GM19238 (cell line): ENCODE measurements at regions not wholly inside any gene's neighbourhood (a gene's known extent, or its start where the extent isn't known, plus 50 kb on each side); places are given as distances from the start of the nearest gene placed in this dataset.
"Not testable (repeated sequence)": the region's sequence is repeated elsewhere in the genome, so short reads cannot be mapped to it uniquely, and the experiment has no call there.

ENCODE experiments used
- DNase-seq: peaks from one replicate; pipeline ENCODE4 v3.0.0; 2011; ENCODE audit warnings: low spot score; ENCODE audit not compliant: insufficient read length

DNA sequence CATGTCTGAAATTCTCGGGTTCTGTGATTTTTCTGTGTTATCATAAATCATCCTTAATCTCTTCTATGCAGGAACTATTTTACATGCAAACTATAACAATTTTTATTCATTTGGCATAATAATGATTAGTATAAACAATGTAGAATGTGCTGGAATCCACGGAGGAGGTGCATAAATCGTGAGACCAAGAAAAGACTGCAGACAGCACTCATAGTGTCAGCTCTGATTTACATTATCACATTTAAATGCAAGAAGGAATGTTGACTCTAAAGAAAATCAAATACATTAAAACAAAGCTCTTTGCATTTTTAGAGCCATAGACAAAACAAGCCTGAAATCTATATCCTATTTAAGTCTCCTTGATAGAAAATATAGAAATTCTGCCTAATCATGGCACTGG is 501.7 kb upstream of the STXBP6 start:
- no peak for DNase-seq

DNA sequence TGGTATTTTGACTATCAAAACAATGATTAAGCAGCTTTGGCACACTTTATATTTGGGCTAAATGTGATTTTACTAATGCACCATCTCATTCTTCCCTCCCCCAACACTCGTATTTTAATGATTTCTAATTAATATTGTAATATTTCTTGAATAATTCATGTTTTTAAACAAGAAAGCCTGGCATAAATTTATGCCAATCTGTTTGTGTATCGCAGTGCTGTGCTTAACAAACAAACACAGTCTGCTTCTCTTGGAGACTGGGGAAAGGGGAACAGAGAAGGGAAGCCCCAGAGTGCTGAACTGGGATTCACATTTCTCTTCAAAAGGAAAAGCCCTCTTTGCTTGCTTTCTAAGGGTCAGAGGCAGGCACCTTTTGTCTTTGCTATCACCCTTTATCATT is 496.9 kb upstream of the STXBP6 start:
- DNase-seq: no peak

DNA sequence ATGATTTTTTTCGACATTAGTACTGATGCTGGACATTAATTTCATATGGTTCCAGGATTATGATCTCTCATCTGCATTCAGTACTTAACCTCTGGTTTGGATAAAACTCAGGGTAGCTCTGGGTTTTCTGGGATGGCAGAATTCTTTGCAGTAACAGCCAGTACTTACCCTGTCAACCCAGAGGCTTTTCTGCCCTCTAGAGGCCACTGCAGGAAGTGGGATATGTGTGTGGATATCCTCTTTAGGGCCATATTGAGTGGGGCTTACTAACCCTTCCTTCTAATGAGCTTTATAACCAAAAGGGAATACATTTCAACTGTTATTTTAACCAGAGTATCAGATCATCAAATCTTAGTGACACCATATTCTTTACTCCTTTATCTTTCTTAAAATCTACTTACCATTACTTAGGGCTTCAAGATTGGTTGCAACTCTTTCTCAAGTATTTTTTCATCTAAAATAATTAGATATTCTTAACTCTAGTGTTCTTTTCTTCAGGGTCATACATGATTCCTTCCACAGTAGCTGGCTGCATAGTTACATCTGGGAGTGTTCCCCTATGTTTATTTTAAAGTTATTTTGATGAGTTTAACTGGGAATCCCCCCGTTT is 488.0 kb upstream of the STXBP6 start:
- no peak for DNase-seq

DNA sequence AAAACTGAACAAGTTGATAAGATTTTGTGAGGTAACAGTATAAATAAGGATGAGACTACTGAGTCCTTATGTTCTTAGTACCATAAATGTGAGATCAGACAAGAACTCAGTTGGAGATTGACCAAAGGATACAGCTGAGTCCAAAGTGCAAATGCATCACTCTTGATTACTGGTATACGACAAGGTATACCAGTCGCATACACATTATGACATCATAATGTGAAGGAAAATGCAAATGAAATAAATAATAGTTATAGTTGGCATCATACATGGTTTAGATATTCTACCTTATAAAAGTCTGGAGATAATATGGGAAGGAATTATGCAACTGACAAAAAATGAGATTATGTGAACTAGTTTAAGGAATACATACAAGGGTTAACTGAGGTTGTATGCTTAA is 476.3 kb upstream of the STXBP6 start:
- DNase-seq: no peak

DNA sequence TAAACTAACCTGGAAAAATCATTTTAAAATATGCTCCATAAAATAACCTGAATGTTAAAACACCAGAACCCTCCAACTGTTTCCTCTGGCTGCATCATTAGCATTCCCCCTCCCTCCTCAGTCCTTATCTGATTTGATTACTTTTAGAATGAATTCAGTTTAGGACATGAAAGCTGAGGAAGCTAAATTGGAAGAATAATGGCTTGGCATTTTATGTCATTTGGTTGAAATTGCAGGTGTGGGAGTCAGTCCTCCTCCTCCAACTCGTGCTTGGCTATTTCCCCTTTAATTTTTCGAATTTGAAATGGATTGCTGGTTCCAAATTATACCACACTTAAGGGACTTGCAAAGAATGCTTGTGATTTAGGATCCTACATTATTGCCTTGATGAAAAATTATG is 473.0 kb upstream of the STXBP6 start:
- DNase-seq: no peak

DNA sequence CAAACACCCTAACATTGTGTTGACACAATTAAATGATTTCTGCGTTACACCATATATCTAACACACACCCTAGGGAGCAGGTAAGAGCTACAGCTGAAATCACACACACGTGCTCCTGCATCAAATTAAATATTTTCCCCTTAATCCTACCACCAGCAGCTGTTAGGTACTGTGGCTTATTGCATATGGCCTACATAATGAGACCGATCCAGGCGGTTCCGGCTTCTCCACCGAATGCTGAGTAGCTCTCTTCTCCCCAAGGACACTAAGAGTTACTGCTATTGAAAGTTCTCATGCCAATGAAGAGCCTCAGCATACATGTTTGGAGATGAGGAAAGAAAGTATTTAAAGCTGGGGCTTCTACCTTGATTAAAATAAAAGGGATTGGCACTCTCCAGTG is 472.2 kb upstream of the STXBP6 start:
- no peak for DNase-seq

DNA sequence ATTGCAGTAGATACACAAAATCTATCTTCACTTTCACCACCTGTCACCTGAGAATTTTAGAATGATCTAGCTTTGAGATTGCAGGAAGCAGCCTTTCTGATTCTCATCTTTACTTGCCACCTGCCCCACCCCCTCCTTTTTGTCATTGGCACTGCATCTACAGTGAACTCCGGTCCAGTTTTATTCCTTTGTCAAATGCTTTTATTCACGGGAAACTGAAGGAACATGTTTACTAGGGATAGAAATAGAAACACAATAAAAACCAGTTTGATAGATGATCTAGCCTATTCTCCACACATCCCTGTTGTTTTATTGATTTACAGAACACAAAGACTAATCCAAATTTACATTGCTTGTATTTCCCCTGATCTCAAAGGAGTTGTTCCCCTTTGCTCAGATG is 471.7 kb upstream of the STXBP6 start:
- no peak for DNase-seq

DNA sequence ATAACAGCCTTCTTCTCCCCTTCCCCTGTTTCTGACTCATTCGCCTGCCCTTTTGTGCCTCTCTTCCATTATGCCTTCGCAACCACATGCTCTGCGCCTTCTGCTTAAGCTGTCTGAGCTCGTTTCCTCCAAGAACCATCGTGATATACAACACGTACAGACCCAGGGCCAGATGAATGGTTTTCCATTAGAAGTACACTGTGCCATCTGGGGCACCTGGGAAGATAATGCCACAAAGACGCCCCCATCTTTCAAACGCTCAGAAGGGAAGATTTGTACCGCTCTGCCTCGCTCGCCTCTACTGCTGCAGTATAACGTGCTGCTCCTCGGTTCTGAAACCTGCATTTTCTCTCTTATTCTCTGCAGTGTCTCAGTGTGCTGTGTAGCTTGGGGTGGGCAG is 470.9 kb upstream of the STXBP6 start:
- no peak for DNase-seq

DNA sequence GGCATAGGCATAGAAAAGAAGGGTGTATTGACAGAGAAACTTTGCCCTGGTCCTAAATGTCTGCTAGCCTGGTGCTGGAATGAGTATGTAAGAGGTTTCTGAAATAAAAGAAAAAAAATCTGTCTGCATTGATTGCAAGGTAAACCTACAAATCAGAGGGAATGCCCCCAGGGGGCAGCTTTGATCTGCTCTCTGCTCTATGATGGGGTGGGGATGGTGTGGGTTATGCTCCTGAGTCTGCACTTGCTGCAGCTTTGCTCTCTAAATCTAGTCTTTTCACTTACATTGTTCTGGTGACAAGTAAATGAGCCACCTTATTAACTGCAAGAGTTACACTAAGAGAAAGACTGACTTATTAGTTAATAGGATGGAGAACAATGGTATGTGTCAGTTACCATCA is 468.4 kb upstream of the STXBP6 start:
- DNase-seq: no peak

DNA sequence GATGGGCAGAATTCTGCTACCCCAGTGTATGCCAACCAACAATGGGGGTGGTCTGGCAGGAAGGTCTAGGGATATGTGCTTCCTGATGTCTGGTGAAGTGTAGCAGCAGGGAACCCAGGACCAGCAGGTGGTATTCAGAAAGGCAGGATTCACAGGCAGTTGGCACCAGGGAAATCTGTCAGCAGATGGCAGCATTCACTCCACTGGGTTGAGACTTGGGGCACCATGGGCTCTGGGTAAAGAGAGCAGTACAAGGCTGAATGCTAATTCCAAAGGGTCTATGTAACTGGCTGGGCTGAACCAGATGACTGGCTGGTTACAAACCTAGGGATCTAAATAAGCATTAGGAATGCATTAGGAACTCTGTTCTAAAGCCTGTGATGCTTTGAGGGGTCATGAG is 466.9 kb upstream of the STXBP6 start:
- no peak for DNase-seq

DNA sequence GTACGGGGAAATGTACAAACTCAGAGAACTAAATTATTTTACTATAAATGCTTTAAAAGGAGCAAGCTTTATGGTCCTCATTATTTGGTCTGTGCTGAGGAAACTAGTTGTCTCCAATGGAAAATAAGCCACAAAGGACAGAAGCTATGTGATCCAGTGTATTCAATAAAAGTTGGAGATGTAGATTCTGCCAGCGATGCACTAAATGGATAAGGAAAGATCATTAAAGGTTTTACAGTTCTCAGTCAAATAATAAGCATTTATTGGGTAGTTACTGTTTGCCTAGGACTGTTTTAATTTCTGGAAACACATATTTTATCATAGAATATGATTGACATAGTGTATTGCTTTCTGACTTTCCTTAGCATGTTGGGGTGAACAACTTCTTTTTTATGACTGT is 458.9 kb upstream of the STXBP6 start:
- no peak for DNase-seq

DNA sequence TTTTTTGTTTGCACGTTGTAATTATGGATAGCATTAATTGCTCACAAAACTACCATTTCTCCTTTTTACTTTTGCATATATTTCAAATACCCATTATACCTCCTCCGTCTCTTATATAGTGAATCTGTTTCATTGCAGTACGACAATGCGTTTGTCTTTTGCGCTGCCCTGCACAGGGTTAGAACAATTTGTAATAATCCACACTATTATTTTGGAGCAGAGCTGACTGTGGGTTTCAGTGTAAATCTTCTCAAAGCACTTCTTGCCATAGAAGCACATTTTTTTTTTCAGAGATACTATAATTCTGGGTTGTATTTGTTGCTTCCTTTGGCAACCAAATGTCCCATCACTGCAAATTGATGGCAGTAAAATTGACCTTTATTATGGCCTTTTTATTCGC is 451.8 kb upstream of the STXBP6 start:
- no peak for DNase-seq

DNA sequence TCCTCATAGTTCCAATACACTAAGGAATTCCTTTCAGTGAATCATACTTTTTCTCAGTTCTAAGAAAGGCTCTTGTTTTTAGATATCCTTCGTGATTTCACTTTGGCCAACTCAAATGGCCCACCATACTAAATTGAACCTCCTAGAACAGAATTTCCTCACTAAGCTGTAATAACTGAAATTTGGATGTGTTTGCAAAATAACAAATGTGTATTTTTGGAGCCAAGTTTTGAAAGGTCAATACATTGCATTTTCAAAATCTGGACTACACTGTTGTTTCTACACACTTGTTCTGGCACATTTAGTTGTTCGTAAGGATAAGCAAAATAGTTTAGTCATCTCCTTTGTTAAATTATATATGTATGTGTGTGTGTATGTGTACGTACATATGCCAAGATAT is 439.0 kb upstream of the STXBP6 start:
- no peak for DNase-seq

DNA sequence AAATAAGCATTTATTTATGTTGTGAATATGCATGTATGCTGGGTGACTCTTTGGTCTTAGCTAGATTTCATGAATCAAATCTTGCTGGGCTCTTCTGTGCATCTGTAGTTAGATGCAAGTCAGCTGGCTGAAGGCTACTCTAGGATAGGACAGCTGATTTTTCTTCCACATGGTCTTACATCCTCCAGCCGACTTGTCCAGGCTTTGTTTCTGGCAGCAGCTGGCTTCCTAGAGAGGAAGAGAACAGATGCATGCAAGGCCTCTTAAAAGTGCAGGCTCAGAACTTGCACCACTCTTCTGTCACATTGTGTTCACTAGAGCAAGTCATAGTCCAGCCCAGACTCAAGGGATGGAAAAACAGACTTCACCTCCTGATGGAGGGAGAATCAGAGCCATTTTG is 435.4 kb upstream of the STXBP6 start:
- no peak for DNase-seq

DNA sequence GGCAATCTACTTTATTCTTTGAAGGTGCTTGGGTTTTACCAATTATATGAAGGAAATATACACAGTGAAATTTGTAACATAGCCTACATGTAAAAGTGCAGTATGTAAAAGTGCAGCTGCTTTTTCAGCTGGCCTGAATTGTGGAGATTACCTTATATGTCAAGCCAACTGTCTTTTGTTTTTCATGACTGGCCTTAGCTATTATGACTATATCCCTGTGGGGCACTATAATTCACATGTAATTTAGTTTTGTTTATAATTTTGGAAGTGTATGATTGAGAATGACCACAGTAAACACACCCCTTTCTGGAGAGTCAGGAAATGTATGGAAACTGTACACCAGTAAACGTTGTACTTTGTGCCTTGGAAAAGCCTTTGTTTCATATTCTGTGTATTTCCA is 435.0 kb upstream of the STXBP6 start:
- no peak for DNase-seq

DNA sequence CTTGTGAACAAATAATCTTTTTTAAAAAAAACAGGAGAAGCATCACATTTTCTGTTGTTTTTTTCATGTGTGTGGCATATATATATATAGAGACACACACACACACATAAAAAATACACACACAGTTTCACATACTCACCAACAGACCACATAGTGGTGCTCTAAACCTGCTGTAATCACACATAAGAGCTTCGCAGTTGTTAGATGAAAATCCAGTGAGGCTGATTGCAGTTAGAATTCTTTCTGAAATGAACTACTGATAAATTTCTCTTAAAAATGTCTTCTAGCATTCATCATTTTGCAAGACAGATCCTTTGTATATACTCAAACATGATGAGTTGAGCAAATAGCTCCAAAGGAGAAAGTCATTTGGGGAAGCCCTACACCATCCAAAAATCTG is 434.3 kb upstream of the STXBP6 start:
- DNase-seq: no peak

DNA sequence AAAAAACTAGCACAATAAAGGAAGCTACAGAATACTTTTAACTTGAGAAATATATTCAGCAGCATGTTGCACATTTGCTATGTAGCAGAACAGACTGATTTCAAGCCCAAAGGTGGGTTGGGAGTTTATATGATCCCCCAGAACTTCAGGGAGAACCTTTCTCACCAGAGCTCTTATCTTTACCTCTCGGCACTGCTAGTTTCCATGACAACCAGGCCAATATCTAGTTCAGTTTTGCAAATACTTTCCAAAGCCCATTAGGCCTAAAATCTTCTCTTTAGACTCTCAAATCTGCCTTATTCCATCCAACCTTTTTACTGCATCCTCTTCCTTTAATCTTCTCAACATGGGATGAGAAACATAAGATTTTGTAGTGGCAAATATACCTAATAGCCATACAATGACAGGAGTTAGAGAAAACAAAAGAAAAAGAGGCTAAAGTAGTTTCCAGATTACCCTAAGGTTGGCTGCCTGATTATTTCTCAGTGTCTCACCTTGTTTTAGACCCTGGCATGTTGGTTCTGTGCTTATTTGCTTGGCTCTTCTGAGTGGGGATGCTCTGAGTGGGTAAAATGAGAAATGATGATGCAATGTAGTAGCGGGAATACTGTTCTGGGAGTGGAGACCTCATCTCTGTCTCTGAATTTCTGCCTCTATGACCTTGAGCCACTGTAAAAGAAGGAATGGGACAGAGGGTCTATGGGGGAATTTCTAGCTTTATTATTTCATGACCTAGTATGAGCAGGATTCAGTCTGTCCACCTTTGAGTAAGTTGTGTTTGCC is 427.6 kb upstream of the STXBP6 start:
- no peak for DNase-seq

DNA sequence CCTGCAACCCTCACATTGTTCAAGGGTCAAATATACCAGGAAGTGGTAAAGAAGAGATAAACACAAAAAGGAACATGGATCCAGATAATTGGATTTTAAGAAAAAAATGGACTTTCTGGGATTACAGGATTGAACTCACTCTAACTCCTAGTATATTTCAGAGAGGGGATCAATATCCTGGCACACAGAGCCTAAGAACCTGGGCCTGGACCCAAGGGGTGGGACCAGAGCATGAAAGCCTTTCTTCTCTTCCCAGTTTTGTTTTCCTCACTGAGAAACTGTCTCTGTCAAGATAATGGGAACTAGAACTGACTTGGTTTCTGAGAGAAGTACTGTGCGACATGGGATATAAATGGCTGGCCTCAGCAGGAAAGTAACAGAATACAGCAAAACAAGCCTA is 422.8 kb upstream of the STXBP6 start:
- no peak for DNase-seq

DNA sequence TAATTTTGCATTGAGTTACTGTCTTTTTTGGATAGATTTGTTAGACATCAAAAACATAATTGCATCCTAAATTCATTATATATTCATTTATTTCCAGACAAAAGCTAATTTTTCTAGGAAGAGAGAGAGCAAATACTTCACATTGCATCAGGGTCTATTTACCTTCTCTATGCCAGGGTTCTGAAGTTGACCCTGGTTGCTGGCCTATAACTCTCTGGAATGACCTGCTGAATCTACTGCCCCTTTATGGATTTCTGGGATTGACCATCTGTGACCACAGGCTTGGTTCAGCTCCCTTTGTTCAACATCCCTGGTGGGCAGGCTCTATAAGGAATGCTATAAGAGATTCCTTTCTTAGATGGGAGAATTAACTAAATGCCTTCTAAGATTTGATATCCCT is 414.8 kb upstream of the STXBP6 start:
- no peak for DNase-seq

DNA sequence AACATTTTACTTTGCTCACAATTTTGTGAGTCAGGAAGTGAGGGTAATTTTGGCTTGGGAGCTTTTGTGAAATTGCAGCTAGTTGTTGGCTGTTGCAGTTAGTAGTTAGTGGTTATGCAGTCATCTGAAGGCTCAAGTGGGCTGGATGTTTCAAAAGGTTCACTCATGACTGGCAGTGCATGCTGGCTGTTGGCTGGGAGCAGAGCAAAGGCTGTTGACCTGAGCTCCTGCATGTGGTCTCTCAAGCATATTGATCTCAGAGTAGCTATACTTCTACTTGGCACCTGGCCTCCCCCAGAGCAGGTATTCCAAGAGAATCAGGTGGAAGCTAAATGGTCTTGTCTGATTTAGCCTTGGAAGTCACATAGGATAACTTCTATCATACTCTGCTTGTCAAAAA is 414.1 kb upstream of the STXBP6 start:
- no peak for DNase-seq

DNA sequence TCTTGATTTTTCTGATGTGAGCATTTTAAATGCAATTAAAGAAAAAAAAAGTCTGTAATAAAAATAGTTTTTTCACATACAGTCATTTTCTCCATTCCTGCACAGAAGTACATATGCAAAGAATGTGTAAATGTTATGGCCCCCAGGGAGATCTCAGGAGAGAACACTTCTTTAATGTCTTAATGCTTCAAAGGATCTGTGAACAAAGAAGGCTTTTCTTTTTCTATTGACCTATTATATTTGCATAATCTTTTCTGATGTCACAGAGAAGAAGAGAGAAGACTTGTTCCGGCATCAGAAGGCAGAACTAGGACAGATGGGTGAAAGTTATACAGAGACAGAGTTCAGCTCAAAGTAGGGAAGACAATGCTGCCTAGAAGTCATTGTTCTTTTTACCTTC is 413.5 kb upstream of the STXBP6 start:
- no peak for DNase-seq

DNA sequence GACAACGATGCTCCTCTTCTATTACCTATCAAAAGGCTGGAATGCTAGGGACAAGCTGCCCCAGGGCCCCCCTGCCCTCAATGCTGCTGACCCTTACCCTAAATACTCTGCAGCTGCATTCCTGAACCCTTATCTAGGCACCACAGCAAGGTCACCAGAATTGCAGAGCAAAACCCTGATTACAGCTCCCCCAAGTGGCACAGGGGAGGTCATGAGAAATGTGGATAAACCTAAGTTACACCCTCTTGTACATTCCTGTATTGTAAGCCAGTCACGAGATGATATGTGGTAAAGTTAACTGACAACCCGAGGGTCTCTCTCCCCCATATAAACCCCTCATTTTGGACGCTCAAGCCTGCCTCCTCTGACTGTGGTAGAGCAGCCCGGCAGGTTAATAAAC is 411.8 kb upstream of the STXBP6 start:
- no peak for DNase-seq

DNA sequence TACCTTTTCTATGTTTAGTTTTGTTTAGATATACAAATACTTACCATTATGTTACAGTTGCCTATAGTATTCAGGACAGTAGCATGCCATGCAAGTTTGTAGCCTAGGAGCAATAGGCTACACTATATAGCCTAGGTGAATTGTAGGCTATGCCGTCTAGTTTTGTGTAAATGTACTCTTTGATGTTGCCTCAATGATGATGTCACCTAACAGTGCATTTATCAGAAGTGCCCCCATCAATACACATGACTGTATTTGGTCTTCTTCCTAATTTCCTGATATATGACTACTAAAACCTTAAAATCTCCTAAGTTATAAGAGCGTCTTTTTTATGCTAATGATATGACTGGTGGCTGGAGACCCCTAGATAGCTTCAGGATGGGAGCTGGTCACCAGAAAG is 394.4 kb upstream of the STXBP6 start:
- DNase-seq: no peak

DNA sequence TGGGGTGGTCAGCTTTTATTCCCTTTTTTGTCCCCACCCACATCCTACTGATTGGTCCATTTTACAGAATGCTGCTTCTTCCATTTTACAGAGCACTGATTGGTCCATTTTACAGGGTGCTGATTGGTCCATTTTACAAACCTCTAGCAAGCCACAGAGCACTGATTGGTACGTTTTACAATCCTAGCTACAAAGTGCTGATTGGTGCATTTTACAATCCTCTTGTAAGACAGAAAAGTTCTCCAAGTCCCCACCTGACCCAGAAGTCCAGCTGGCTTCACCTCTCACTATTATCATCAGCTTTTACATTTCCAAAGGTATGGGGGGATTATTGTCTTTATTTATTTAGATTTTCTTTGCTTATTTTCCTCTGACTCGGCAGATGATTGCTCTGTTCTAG is 390.4 kb upstream of the STXBP6 start:
- DNase-seq: not testable (repeated sequence)
